ENCODE measurements at regions not wholly inside any gene's neighbourhood (a gene's known extent, or its start where the extent isn't known, plus 50 kb on each side); places are given as distances from the start of the nearest gene placed in this dataset.
"Not testable (repeated sequence)": the region's sequence is repeated elsewhere in the genome, so short reads cannot be mapped to it uniquely, and the experiment has no call there.

GRCh38 chr12:46988122-46988521 is 91.3 kb upstream of the PCED1B start:
- not testable (repeated sequence) for TF ChIP-seq POLR2A (IDR thresholded peaks at IDR 0.05; ENCODE audit: extremely low read depth, insufficient read length); CTCF (IDR thresholded peaks at IDR 0.05; ENCODE audit: low read depth, low read length); MYC (IDR thresholded peaks at IDR 0.05; ENCODE audit: low read depth, low read length); MAX (IDR thresholded peaks at IDR 0.05; ENCODE audit: low read depth, low read length)

Measured in NB4 (cell line).